ENCODE measurements at regions not wholly inside any gene's neighbourhood (a gene's known extent, or its start where the extent isn't known, plus 50 kb on each side); places are given as distances from the start of the nearest gene placed in this dataset.

DNA sequence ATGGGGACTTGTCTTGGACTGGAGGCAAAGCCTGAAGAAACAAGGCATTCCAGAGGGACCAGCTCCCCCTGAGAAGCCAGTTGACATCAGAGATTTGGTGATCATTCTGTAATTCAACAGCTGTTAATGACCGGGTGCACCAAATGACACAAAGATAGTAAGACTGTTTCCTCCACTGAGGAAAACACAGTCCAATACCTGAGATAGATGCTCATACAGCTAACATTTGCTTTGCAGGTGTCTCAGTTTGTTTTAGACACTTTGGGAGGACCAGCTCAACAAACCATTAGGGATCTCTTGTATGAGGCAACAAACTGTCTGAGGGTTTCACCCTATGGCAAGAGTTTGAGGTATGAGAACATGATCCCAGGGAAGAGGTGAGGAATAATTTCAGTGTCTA lies 237.2 kb upstream of the PLET1 start:
- intact Hi-C loops (cut with DNase I; ENCODE audit: low total_unique reads) = no loop called here
- TF ChIP-seq, protein P1, sequence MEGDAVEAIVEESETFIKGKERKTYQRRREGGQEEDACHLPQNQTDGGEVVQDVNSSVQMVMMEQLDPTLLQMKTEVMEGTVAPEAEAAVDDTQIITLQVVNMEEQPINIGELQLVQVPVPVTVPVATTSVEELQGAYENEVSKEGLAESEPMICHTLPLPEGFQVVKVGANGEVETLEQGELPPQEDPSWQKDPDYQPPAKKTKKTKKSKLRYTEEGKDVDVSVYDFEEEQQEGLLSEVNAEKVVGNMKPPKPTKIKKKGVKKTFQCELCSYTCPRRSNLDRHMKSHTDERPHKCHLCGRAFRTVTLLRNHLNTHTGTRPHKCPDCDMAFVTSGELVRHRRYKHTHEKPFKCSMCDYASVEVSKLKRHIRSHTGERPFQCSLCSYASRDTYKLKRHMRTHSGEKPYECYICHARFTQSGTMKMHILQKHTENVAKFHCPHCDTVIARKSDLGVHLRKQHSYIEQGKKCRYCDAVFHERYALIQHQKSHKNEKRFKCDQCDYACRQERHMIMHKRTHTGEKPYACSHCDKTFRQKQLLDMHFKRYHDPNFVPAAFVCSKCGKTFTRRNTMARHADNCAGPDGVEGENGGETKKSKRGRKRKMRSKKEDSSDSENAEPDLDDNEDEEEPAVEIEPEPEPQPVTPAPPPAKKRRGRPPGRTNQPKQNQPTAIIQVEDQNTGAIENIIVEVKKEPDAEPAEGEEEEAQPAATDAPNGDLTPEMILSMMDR (IDR thresholded peaks at IDR 0.05) = no peak
- TF ChIP-seq POLR2AphosphoS5 (IDR thresholded peaks at IDR 0.05) = no peak
- TF ChIP-seq POLR2A (IDR thresholded peaks at IDR 0.05) = no peak
- DNase-seq (ENCODE audit: low spot score in 2 of 2) = no peak
- H3K36me3 ChIP-seq = no peaks in the 10 kb centered on the region
- H3K4me1 ChIP-seq = no peaks in the 10 kb centered on the region
- no peaks in the 10 kb centered on the region for H3K9me3 ChIP-seq
- no peaks in the 10 kb centered on the region for H3K27me3 ChIP-seq
- H3K27ac ChIP-seq = no peak overlapping the region
- H3K4me3 ChIP-seq = no peak overlapping the region

DNA sequence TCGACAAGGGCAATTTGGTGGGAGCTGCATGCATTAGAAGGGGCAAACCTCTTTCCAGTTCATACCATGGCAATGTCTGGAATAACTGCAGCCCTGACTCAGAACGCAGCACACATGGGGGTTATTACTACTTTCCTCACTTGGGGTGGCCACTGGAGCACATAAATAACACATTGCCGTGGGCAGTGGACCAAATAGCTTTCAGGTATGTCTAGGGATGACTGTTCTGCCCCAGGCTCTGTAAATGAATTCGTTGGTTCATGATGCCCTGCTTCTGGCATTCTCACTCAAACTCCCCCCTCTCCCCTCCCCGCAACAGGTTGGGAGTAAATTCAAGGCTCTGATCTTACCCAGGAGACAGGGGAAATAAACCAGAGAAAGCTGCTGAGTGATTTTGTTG lies 238.0 kb upstream of the PLET1 start:
- Histone ChIP-seq H3K4me1 (no peaks in the 10 kb centered on the region), H3K36me3 (no peaks in the 10 kb centered on the region), H3K4me3 (no peak overlapping the region), H3K9me3 (no peaks in the 10 kb centered on the region), H3K27ac (no peak overlapping the region), H3K27me3 (no peaks in the 10 kb centered on the region)
- no peak for TF ChIP-seq POLR2AphosphoS5 (IDR thresholded peaks at IDR 0.05)
- TF ChIP-seq, protein P1 (IDR thresholded peaks at IDR 0.05) = no peak
- TF ChIP-seq POLR2A (IDR thresholded peaks at IDR 0.05) = no peak
- no peak for DNase-seq (ENCODE audit: low spot score in 2 of 2)
- intact Hi-C loops (cut with DNase I; ENCODE audit: low total_unique reads) = no loop called here

DNA sequence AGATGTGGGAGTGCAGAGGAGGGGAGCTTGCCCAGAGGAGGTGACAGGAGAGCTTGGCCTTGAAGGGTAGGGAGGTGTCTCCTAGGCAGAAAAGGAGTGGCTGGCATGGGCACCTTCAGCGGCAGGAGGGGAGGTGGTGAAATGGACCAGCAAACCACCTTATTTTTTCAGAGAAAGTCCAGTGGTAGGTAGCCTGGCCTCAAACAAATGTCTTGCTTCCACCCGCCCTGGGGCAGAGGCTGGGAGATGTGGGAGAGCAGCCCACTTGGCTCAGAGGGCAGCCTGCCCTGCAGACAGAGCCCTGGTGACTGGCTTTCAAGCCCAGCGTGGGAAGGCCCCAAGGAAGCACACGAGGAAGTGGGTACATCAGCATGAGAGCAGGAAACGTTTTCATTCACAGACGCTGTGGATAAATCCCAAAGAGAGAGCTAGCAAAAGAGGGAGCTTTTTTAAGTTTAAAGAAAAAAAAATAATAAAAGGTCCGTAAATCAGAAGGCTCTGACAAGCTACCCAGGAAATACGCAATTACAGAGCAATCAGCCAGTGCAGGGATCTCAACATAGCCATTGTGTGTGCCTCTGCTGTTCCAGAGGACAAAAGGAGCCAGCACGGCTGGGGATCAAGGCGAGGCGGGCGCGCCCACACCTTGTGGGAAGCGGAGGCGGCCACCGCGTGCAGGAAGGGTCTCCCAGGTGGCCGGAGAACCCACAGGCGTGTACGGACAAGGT lies 238.7 kb upstream of the PLET1 start:
- no peak for DNase-seq (ENCODE audit: low spot score in 2 of 2)
- TF ChIP-seq, protein P1 (IDR thresholded peaks at IDR 0.05) = no peak
- TF ChIP-seq POLR2A (IDR thresholded peaks at IDR 0.05) = no peak

DNA sequence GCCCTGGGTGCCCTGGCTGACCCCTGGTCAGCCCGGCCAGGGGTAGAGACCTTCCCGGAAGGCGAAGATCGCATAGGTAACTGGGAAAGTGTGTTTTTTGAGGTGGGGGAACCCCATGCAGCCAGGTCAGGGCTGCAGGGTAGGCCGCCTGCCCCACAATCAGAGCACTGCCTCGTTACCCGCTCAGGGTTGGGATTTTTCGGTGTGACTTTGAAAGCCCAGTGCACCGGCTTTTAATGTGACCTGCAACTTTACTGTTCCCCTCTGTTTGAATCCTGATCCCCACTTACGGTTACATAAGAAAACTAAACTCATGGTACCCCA lies 239.2 kb upstream of the PLET1 start:
- Histone ChIP-seq H3K27me3 (no peaks in the 10 kb centered on the region), H3K4me1 (no peaks in the 10 kb centered on the region), H3K9me3 (no peaks in the 10 kb centered on the region), H3K36me3 (no peaks in the 10 kb centered on the region), H3K4me3 (no peak overlapping the region), H3K27ac (no peak overlapping the region)
- no peak for TF ChIP-seq POLR2A (IDR thresholded peaks at IDR 0.05)
- no peak for TF ChIP-seq POLR2AphosphoS5 (IDR thresholded peaks at IDR 0.05)
- intact Hi-C loops (cut with DNase I; ENCODE audit: low total_unique reads) = no loop called here
- no peak for DNase-seq (ENCODE audit: low spot score in 2 of 2)

More for the DNA sequence above, 238.7 kb upstream of the PLET1 start:
- intact Hi-C loops (cut with DNase I; ENCODE audit: low total_unique reads) = no loop called here
- Histone ChIP-seq H3K36me3 (no peaks in the 10 kb centered on the region), H3K4me1 (no peaks in the 10 kb centered on the region), H3K4me3 (no peak overlapping the region), H3K27ac (no peak overlapping the region), H3K27me3 (no peaks in the 10 kb centered on the region), H3K9me3 (no peaks in the 10 kb centered on the region)

DNA sequence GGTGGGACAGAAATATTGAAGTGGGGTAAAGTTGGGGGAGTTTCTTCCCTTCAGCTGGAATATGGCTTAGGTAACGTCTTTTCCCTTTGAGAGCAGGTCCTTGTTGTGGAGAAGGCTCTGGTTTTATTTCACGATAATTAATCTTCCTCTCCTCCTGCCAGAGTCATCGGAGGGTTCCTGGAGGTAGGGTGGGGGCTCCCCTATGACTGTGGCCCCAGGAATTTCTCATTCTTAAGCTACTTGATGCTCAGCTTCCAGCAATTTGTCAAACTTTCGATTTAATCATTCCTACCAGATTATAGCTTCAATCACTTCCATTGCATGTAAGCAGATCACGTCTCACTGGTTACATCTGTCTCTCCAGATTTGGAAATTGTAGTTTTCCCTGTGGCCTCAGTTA lies 242.8 kb upstream of the PLET1 start:
- Histone ChIP-seq H3K27ac (no peak overlapping the region), H3K36me3 (no peaks in the 10 kb centered on the region), H3K4me3 (no peak overlapping the region), H3K9me3 (no peaks in the 10 kb centered on the region), H3K27me3 (no peaks in the 10 kb centered on the region), H3K4me1 (no peaks in the 10 kb centered on the region)
- intact Hi-C loops (cut with DNase I; ENCODE audit: low total_unique reads) = no loop called here
- no peak for DNase-seq (ENCODE audit: low spot score in 2 of 2)
- TF ChIP-seq, protein P1 (IDR thresholded peaks at IDR 0.05) = no peak

DNA sequence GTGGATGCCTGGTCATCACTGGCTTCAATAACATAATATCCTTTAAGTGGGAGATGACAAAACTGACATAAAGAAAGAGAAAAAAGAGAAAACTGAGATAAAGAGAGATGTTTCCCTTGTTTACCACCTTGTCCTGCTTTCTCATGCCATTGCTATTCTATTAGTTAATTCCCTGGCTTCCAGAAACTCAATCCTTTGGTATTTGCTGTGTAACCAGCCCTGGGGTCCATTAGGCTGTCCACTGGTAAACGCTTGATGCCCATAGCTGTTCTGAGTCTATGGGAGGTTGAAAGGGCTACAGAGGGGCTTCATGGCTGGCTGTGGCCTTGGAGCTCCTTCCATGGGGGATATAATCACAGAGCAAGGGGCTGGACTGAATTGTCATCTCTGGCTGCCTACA lies 243.4 kb upstream of the PLET1 start:
- no peak overlapping the region for H3K27ac ChIP-seq
- no peaks in the 10 kb centered on the region for H3K27me3 ChIP-seq
- H3K4me3 ChIP-seq = no peak overlapping the region
- H3K4me1 ChIP-seq = no peaks in the 10 kb centered on the region
- TF ChIP-seq POLR2A (IDR thresholded peaks at IDR 0.05) = no peak
- TF ChIP-seq POLR2AphosphoS5 (IDR thresholded peaks at IDR 0.05) = no peak
- TF ChIP-seq, protein P1 (IDR thresholded peaks at IDR 0.05) = no peak
- no peaks in the 10 kb centered on the region for H3K9me3 ChIP-seq
- intact Hi-C loops (cut with DNase I; ENCODE audit: low total_unique reads) = no loop called here
- no peak for DNase-seq (ENCODE audit: low spot score in 2 of 2)
- H3K36me3 ChIP-seq = no peaks in the 10 kb centered on the region

Data from breast epithelium (tissue), 4 donors.